GM12892 (cell line): ENCODE measurements at regions not wholly inside any gene's neighbourhood (a gene's known extent, or its start where the extent isn't known, plus 50 kb on each side); places are given as distances from the start of the nearest gene placed in this dataset.

ENCODE experiments used
- DNase-seq: peaks from one replicate; pipeline ENCODE4 v3.0.0; 2011; ENCODE audit not compliant: insufficient read length
- FAIRE-seq: peaks from 2 replicates; lab custom pipeline; 2011; peaks lifted over from hg19 to GRCh38; lab: Jason Lieb, UNC
- POLR2A ChIP-seq: IDR thresholded peaks from 2 replicates; pipeline ENCODE4 v1.6.1; 2011; ENCODE audit warnings: low read depth, low read length, control low read depth
- POLR2AphosphoS5 ChIP-seq: IDR thresholded peaks from 2 replicates; pipeline ENCODE4 v1.6.1; 2011; ENCODE audit warnings: low read depth, low read length, control low read depth
- TAF1 ChIP-seq: IDR thresholded peaks from 2 replicates; pipeline ENCODE4 v1.6.1; 2011; ENCODE audit warnings: low read depth, mild to moderate bottlenecking, control low read depth, low read length, borderline replicate concordance

- TF ChIP-seq POLR2AphosphoS5, result no peak
- TF ChIP-seq POLR2A, result no peak
- no peak for TF ChIP-seq TAF1
- no peak for FAIRE-seq
- no peak for DNase-seq
Observed at GRCh38 chr1:81109038-81109437, 691.7 kb upstream of the ADGRL2 start.

GRCh38 chr1:81097860-81098259 is 702.9 kb upstream of the ADGRL2 start:
- TF ChIP-seq POLR2A (no peak), POLR2AphosphoS5 (no peak), TAF1 (no peak)
- DNase-seq, result no peak
- no peak for FAIRE-seq

- no peak for TF ChIP-seq TAF1
- no peak for TF ChIP-seq POLR2A
- TF ChIP-seq POLR2AphosphoS5, result no peak
- DNase-seq (no peak), FAIRE-seq (no peak)
Observed at GRCh38 chr1:81073580-81073979, 727.2 kb upstream of the ADGRL2 start.

- TF ChIP-seq TAF1 (no peak), POLR2AphosphoS5 (no peak), POLR2A (no peak)
- FAIRE-seq (no peak), DNase-seq (no peak)
Observed at GRCh38 chr1:81071969-81072753, 728.6 kb upstream of the ADGRL2 start.

- no peak for DNase-seq
- TF ChIP-seq POLR2A (no peak), TAF1 (no peak), POLR2AphosphoS5 (no peak)
- FAIRE-seq, result no peak
Observed at GRCh38 chr1:81071072-81071858, 729.5 kb upstream of the ADGRL2 start.

- DNase-seq, result no peak
- no peak for FAIRE-seq
- TF ChIP-seq POLR2A (no peak), POLR2AphosphoS5 (no peak), TAF1 (no peak)
Observed at GRCh38 chr1:81069856-81070255, 730.9 kb upstream of the ADGRL2 start.

GRCh38 chr1:81068726-81069125 is 732.0 kb upstream of the ADGRL2 start:
- DNase-seq, result no peak
- no peak for FAIRE-seq

GRCh38 chr1:81053826-81054225 is 746.9 kb upstream of the ADGRL2 start:
- no peak for FAIRE-seq
- DNase-seq, result no peak
- TF ChIP-seq TAF1, result no peak
- TF ChIP-seq POLR2AphosphoS5, result no peak
- TF ChIP-seq POLR2A, result no peak

More at GRCh38 chr1:81068726-81069125, 732.0 kb upstream of the ADGRL2 start:
- TF ChIP-seq POLR2AphosphoS5, result no peak
- TF ChIP-seq TAF1, result no peak
- no peak for TF ChIP-seq POLR2A

GRCh38 chr1:81052162-81052561 is 748.6 kb upstream of the ADGRL2 start:
- FAIRE-seq (no peak), DNase-seq (no peak)
- no peak for TF ChIP-seq POLR2A

- no peak for FAIRE-seq
- TF ChIP-seq POLR2A (no peak), POLR2AphosphoS5 (no peak), TAF1 (no peak)
- no peak for DNase-seq
Observed at GRCh38 chr1:81050390-81050789, 750.3 kb upstream of the ADGRL2 start.

- FAIRE-seq (no peak), DNase-seq (no peak)
- TF ChIP-seq POLR2AphosphoS5, result no peak
- TF ChIP-seq POLR2A, result no peak
- TF ChIP-seq TAF1, result no peak
Observed at GRCh38 chr1:81044708-81045107, 756.0 kb upstream of the ADGRL2 start.
